ENCODE measurements at regions not wholly inside any gene's neighbourhood (a gene's known extent, or its start where the extent isn't known, plus 50 kb on each side); places are given as distances from the start of the nearest gene placed in this dataset.

GRCh38 chr3:163952499-163952898, 1125.8 kb downstream of the SI start:
- Histone ChIP-seq H3K36me3 (replicated peaks; ENCODE audit: insufficient read depth, low read depth) (no peaks in the 10 kb centered on the region), H3K9me3 (ENCODE audit: low read depth) (no peaks in the 10 kb centered on the region), H2AFZ (no peak overlapping the region), H3K9me2 (replicated peaks; ENCODE audit: insufficient read depth) (no peaks in the 10 kb centered on the region), H3K4me1 (ENCODE audit: insufficient read depth) (no peaks in the 10 kb centered on the region), H3K4me2 (no peak overlapping the region), H3K27me3 (no peaks in the 10 kb centered on the region), H3K27ac (no peak overlapping the region), H3K79me2 (no peaks in the 10 kb centered on the region), H3K4me3 (no peak overlapping the region), H4K20me1 (ENCODE audit: insufficient read depth, poor library complexity, severe bottlenecking) (no peaks in the 10 kb centered on the region)
- 96% methylated on average over 3 of the region's 3 CpGs for WGBS (ENCODE audit: low lambda C conversion rate, missing lambda C conversion rate)
- DNase-seq (ENCODE audit: low spot score): no peak
- TF ChIP-seq EZH2 (IDR thresholded peaks at IDR 0.05; ENCODE audit: borderline replicate concordance): no peak
- TF ChIP-seq CTCF (IDR thresholded peaks at IDR 0.05; ENCODE audit: poor library complexity): no peak
- no peak for TF ChIP-seq EZH2phosphoT487 (IDR thresholded peaks at IDR 0.05; ENCODE audit: low read depth, severe bottlenecking, unreplicated experiment)

GRCh38 chr3:163951397-163951987, 1126.8 kb downstream of the SI start:
- Histone ChIP-seq H2AFZ (no peak overlapping the region), H3K27ac (no peak overlapping the region), H3K79me2 (no peaks in the 10 kb centered on the region), H3K36me3 (replicated peaks; ENCODE audit: insufficient read depth, low read depth) (no peaks in the 10 kb centered on the region), H3K9me3 (ENCODE audit: low read depth) (no peaks in the 10 kb centered on the region), H3K4me1 (ENCODE audit: insufficient read depth) (no peaks in the 10 kb centered on the region), H4K20me1 (ENCODE audit: insufficient read depth, poor library complexity, severe bottlenecking) (no peaks in the 10 kb centered on the region), H3K27me3 (no peaks in the 10 kb centered on the region), H3K4me2 (no peak overlapping the region), H3K9me2 (replicated peaks; ENCODE audit: insufficient read depth) (no peaks in the 10 kb centered on the region), H3K4me3 (no peak overlapping the region)
- TF ChIP-seq EZH2 (IDR thresholded peaks at IDR 0.05; ENCODE audit: borderline replicate concordance) (no peak), CTCF (IDR thresholded peaks at IDR 0.05; ENCODE audit: poor library complexity) (peak; percentile 63), EZH2phosphoT487 (IDR thresholded peaks at IDR 0.05; ENCODE audit: low read depth, severe bottlenecking, unreplicated experiment) (no peak)
- peak; percentile 13 for DNase-seq (ENCODE audit: low spot score)
- 31% methylated on average over 2 of the region's 2 CpGs for WGBS (ENCODE audit: low lambda C conversion rate, missing lambda C conversion rate)

- DNase-seq (ENCODE audit: low spot score): no peak
- Histone ChIP-seq H3K4me3 (no peak overlapping the region), H4K20me1 (ENCODE audit: insufficient read depth, poor library complexity, severe bottlenecking) (no peaks in the 10 kb centered on the region), H3K9me2 (replicated peaks; ENCODE audit: insufficient read depth) (no peaks in the 10 kb centered on the region), H3K27me3 (no peaks in the 10 kb centered on the region), H2AFZ (no peak overlapping the region), H3K9me3 (ENCODE audit: low read depth) (no peaks in the 10 kb centered on the region), H3K4me1 (ENCODE audit: insufficient read depth) (no peaks in the 10 kb centered on the region), H3K79me2 (no peaks in the 10 kb centered on the region), H3K4me2 (no peak overlapping the region), H3K36me3 (replicated peaks; ENCODE audit: insufficient read depth, low read depth) (no peaks in the 10 kb centered on the region), H3K27ac (no peak overlapping the region)
- no peak for TF ChIP-seq EZH2 (IDR thresholded peaks at IDR 0.05; ENCODE audit: borderline replicate concordance)
- TF ChIP-seq EZH2phosphoT487 (IDR thresholded peaks at IDR 0.05; ENCODE audit: low read depth, severe bottlenecking, unreplicated experiment): no peak
- no peak for TF ChIP-seq CTCF (IDR thresholded peaks at IDR 0.05; ENCODE audit: poor library complexity)
- 69% methylated on average over 4 of the region's 4 CpGs for WGBS (ENCODE audit: low lambda C conversion rate, missing lambda C conversion rate)
Observed at GRCh38 chr3:163946785-163947184, 1131.5 kb downstream of the SI start.

All from hepatocyte (in vitro differentiated cells).